Smooth muscle cell (in vitro differentiated cells): ENCODE measurements at regions not wholly inside any gene's neighbourhood (a gene's known extent, or its start where the extent isn't known, plus 50 kb on each side); places are given as distances from the start of the nearest gene placed in this dataset.

ENCODE experiments used
- DNase-seq: peaks from one replicate; lab custom pipeline; 2025; ENCODE audit not compliant: unreplicated experiment; lab: John Stamatoyannopoulos, UW
- H2AFZ ChIP-seq: fragments of 200-600 bp; sonication (generic); 2 replicates; pipeline ENCODE4 v1.6.0; 2016; ENCODE audit warnings: antibody characterized with exemption, low read depth, mild to moderate bottlenecking
- H3F3A ChIP-seq: fragments of 200-600 bp; sonication (generic); 2 replicates; pipeline ENCODE4 v1.6.0; 2017; ENCODE audit warnings: antibody characterized with exemption, low read depth
- H3K27ac ChIP-seq: fragments of 200-600 bp; sonication (generic); 2 replicates; pipeline ENCODE4 v1.5.1; 2016; ENCODE audit warnings: low read depth, mild to moderate bottlenecking
- H3K27me3 ChIP-seq: fragments of 200-600 bp; sonication (generic); 2 replicates; pipeline ENCODE4 v1.6.1; 2016; ENCODE audit warnings: low read depth, mild to moderate bottlenecking
- H3K36me3 ChIP-seq: fragments of 200-600 bp; sonication (generic); 2 replicates; pipeline ENCODE4 v1.5.1; 2016; ENCODE audit warnings: low read depth
- H3K4me1 ChIP-seq: fragments of 200-600 bp; sonication (generic); 2 replicates; pipeline ENCODE4 v1.5.1; 2016; ENCODE audit warnings: low read depth
- H3K4me2 ChIP-seq: fragments of 200-600 bp; sonication (generic); 2 replicates; pipeline ENCODE4 v1.6.0; 2016; ENCODE audit warnings: mild to moderate bottlenecking
- H3K4me3 ChIP-seq: fragments of 200-600 bp; sonication (generic); 2 replicates; pipeline ENCODE4 v1.5.1; 2016; ENCODE audit warnings: mild to moderate bottlenecking
- H3K79me2 ChIP-seq: fragments of 200-600 bp; sonication (generic); 2 replicates; pipeline ENCODE4 v1.6.0; 2016; ENCODE audit warnings: low read depth, mild to moderate bottlenecking
- H3K9ac ChIP-seq: fragments of 200-600 bp; sonication (generic); 2 replicates; pipeline ENCODE4 v1.6.0; 2016; ENCODE audit warnings: low read depth
- H3K9me3 ChIP-seq: fragments of 200-600 bp; sonication (generic); replicated peaks from 2 replicates; pipeline ENCODE4 v1.5.1; 2016; ENCODE audit warnings: low read depth
- H4K20me1 ChIP-seq: fragments of 200-600 bp; sonication (generic); 2 replicates; pipeline ENCODE4 v1.6.0; 2016; ENCODE audit warnings: low read depth
- WGBS: methylation state at CpG from one replicate; pipeline ENCODE4 v1.1.7; 2016; ENCODE audit warnings: low lambda C conversion rate; 5-methylcytosine and 5-hydroxymethylcytosine counted together
- TF ChIP-seq, protein P1 (sequence below): fragments of 200-600 bp; sonication (generic); IDR thresholded peaks from 2 replicates; pipeline ENCODE4 v1.5.1; 2017; ENCODE audit warnings: borderline replicate concordance, mild to moderate bottlenecking, antibody characterized with exemption; ENCODE audit not compliant: insufficient read depth, poor library complexity, severe bottlenecking

DNA sequence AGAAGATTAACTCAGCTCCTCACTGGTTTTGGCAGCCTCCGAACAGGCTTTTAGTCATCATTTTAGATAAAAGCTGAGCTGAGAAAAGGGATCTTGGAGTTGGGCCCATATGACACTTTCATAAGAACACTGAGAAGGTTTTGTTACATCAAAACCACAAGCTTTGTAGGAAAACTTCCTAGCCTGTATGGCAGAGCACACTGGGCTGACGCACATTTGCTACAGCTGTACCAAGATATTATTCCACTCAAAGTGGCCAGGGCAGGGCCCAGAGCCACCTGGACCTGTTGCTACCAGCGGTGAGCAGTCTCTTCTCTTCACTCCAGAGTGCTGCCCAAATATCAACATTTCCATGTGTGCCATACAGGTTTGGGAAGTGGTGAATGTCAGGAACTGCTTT lies 160.5 kb upstream of the CCDC54 start:
- no peak overlapping the region for H3K4me3 ChIP-seq
- 33% methylated on average over 3 of the region's 3 CpGs for WGBS
- peaks cover 9% of the 10 kb centered on the region for H3F3A ChIP-seq
- H3K27me3 ChIP-seq: no peaks in the 10 kb centered on the region
- H2AFZ ChIP-seq: no peak overlapping the region
- H3K9me3 ChIP-seq: no peaks in the 10 kb centered on the region
- peak overlapping the region; percentile 66 for H3K4me2 ChIP-seq
- H3K4me1 ChIP-seq: peaks cover 18% of the 10 kb centered on the region
- peak overlapping the region; percentile 98 for H3K27ac ChIP-seq
- H4K20me1 ChIP-seq: no peaks in the 10 kb centered on the region
- peak overlapping the region; percentile 87 for H3K9ac ChIP-seq
- no peaks in the 10 kb centered on the region for H3K79me2 ChIP-seq
- no peaks in the 10 kb centered on the region for H3K36me3 ChIP-seq
- DNase-seq: no peak
- TF ChIP-seq, protein P1, sequence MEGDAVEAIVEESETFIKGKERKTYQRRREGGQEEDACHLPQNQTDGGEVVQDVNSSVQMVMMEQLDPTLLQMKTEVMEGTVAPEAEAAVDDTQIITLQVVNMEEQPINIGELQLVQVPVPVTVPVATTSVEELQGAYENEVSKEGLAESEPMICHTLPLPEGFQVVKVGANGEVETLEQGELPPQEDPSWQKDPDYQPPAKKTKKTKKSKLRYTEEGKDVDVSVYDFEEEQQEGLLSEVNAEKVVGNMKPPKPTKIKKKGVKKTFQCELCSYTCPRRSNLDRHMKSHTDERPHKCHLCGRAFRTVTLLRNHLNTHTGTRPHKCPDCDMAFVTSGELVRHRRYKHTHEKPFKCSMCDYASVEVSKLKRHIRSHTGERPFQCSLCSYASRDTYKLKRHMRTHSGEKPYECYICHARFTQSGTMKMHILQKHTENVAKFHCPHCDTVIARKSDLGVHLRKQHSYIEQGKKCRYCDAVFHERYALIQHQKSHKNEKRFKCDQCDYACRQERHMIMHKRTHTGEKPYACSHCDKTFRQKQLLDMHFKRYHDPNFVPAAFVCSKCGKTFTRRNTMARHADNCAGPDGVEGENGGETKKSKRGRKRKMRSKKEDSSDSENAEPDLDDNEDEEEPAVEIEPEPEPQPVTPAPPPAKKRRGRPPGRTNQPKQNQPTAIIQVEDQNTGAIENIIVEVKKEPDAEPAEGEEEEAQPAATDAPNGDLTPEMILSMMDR: no peak

DNA sequence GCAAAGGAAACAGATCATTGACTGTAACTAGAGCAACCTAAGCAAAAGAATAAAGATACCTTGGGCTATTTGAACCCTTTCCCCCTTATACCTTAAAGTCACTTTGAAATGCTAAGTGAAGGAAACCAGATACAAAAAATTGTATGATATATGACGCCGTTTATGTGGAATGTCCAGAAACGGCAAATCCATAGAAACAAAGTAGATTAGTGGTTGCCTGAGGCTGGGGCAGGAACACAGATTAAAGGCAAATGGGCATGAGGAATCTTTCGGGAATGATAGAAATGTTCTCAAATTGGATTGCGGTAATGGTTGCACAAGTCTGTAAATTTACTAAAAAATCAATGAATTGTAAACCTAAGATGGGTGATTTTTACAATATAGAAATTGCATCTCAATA lies 160.1 kb upstream of the CCDC54 start:
- TF ChIP-seq, protein P1: no peak
- no peaks in the 10 kb centered on the region for H3K27me3 ChIP-seq
- H3K36me3 ChIP-seq: no peaks in the 10 kb centered on the region
- H3K4me1 ChIP-seq: peaks cover 18% of the 10 kb centered on the region
- H3K79me2 ChIP-seq: no peaks in the 10 kb centered on the region
- H4K20me1 ChIP-seq: no peaks in the 10 kb centered on the region
- H3K4me3 ChIP-seq: no peak overlapping the region
- no peaks in the 10 kb centered on the region for H3K9me3 ChIP-seq
- WGBS: 12% methylated on average over 5 of the region's 5 CpGs
- H3K9ac ChIP-seq: peak overlapping the region; percentile 87
- DNase-seq: no peak
- H3K27ac ChIP-seq: peak overlapping the region; percentile 98
- peak overlapping the region; percentile 66 for H3K4me2 ChIP-seq
- no peak overlapping the region for H2AFZ ChIP-seq
- H3F3A ChIP-seq: peaks cover 9% of the 10 kb centered on the region

DNA sequence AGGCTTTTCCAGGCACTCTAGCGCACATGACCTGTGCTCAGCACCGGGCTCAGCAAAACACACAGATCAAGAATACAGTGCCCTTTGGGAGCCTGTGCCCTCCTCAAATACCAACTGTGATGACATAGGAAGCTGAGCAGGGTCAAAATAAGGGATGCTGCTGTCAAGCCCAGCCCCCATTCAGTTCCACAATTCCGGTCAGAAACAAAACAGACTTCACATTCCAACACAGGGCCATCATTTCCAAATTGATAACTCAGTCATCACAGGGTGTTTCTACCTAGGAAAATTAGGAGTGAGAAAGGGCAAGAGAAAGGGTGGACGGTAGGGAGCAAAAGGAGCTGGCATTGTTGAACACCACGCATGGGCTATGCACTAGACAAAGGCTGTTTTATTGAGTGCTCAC lies 158.4 kb upstream of the CCDC54 start:
- DNase-seq: no peak
- H3K4me3 ChIP-seq: no peak overlapping the region
- H3K9ac ChIP-seq: peak overlapping the region; percentile 50
- TF ChIP-seq, protein P1: no peak
- H4K20me1 ChIP-seq: no peaks in the 10 kb centered on the region
- H3F3A ChIP-seq: peaks cover 9% of the 10 kb centered on the region
- no peaks in the 10 kb centered on the region for H3K79me2 ChIP-seq
- peak overlapping the region; percentile 98 for H3K27ac ChIP-seq
- H3K9me3 ChIP-seq: no peaks in the 10 kb centered on the region
- H3K4me2 ChIP-seq: peak overlapping the region; percentile 65
- H3K27me3 ChIP-seq: no peaks in the 10 kb centered on the region
- H2AFZ ChIP-seq: peak overlapping the region; percentile 59
- WGBS: 79% methylated on average over 5 of the region's 5 CpGs
- H3K4me1 ChIP-seq: peaks cover 18% of the 10 kb centered on the region
- H3K36me3 ChIP-seq: no peaks in the 10 kb centered on the region

DNA sequence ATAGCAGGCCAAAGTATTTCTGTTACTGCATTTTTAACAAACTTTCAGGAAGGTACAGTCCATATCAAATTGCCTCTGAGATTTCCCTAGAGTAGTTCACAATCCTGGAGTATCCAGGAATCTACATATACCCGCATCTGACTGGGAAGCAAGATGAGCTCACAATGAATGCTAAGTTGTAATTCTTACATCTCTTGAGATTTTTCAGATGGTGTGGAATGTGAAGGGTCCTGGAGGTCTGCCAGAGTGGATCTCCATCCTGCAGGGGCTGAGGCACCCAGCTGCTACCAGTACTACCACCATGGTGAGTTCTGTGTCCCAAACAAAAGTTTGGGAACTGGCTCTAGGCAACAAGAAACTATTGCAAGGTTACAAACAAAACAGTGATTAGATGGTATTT lies 156.7 kb upstream of the CCDC54 start:
- Histone ChIP-seq H2AFZ (no peak overlapping the region), H3F3A (peaks cover 9% of the 10 kb centered on the region), H3K27ac (no peak overlapping the region), H4K20me1 (no peaks in the 10 kb centered on the region), H3K4me1 (peaks cover 18% of the 10 kb centered on the region), H3K27me3 (no peaks in the 10 kb centered on the region), H3K9me3 (no peaks in the 10 kb centered on the region), H3K4me3 (no peak overlapping the region), H3K4me2 (no peak overlapping the region), H3K9ac (no peak overlapping the region), H3K79me2 (no peaks in the 10 kb centered on the region), H3K36me3 (no peaks in the 10 kb centered on the region)
- TF ChIP-seq, protein P1: no peak
- DNase-seq: no peak
- 95% methylated on average over 1 of the region's 1 CpG for WGBS
